Thymus (tissue), 11 donors: ENCODE measurements at regions not wholly inside any gene's neighbourhood (a gene's known extent, or its start where the extent isn't known, plus 50 kb on each side); places are given as distances from the start of the nearest gene placed in this dataset.

Experiments
- DNase-seq, 9 donors: peaks; one replicate each; pipeline ENCODE4 v3.0.0-alpha.2; 2013; ENCODE audit warnings: low spot score in 9 of 9, low read depth in 6 of 9, missing footprints in 1 of 9
- H3K27ac ChIP-seq, 2 donors: one replicate each; pipeline ENCODE4 v1.5.1; 2013; ENCODE audit warnings: control low read depth in 1 of 2, low read depth in 1 of 2, low read length in 1 of 2, mild to moderate bottlenecking in 1 of 2, moderate library complexity in 1 of 2
- H3K27me3 ChIP-seq, 2 donors: one replicate each; pipeline ENCODE4 v1.5.1; 2013; ENCODE audit warnings: low read length in 1 of 2; ENCODE audit not compliant: control insufficient read depth in 2 of 2, insufficient read depth in 1 of 2
- H3K36me3 ChIP-seq, 2 donors: one replicate each; pipeline ENCODE4 v1.5.1; 2013; ENCODE audit warnings: low read length in 1 of 2, mild to moderate bottlenecking in 1 of 2, moderate library complexity in 1 of 2; ENCODE audit not compliant: control insufficient read depth in 2 of 2, insufficient read depth in 2 of 2
- H3K4me1 ChIP-seq, 2 donors: one replicate each; pipeline ENCODE4 v1.5.1; 2013; ENCODE audit warnings: low read length in 2 of 2; ENCODE audit not compliant: control insufficient read depth in 2 of 2, insufficient read depth in 2 of 2
- H3K4me3 ChIP-seq, 2 donors: one replicate each; pipeline ENCODE4 v1.5.1; 2013; ENCODE audit warnings: low read length in 2 of 2, control low read depth in 1 of 2, mild to moderate bottlenecking in 1 of 2
- H3K9me3 ChIP-seq, 2 donors: one replicate each; pipeline ENCODE4 v1.5.1; 2013; ENCODE audit warnings: low read length in 1 of 2, mild to moderate bottlenecking in 1 of 2; ENCODE audit not compliant: control insufficient read depth in 2 of 2, insufficient read depth in 1 of 2
- WGBS: extraction: QIAGEN DNeasy Blood & Tissue Kit; methylation state at CpG from one replicate; pipeline ENCODE4 v1.1.7; 2013; 5-methylcytosine and 5-hydroxymethylcytosine counted together
- donor health status: healthy.

- peaks cover 2 to 5% of the 10 kb centered on the region in 2 donors for H3K4me1 ChIP-seq
- no peak for DNase-seq
- H3K27me3 ChIP-seq: peaks cover 0 to 8% of the 10 kb centered on the region in 2 donors
- no peak overlapping the region for H3K4me3 ChIP-seq
- H3K27ac ChIP-seq: no peak overlapping the region
- WGBS: 92% methylated on average over 15 of the region's 15 CpGs
- no peaks in the 10 kb centered on the region for H3K36me3 ChIP-seq
- peaks cover 7 to 39% of the 10 kb centered on the region in 2 donors for H3K9me3 ChIP-seq
Measured at GRCh38 chr7:155187061-155187785, 110.5 kb upstream of the INSIG1 start.

- Histone ChIP-seq H3K4me1 (peaks cover 2 to 5% of the 10 kb centered on the region in 2 donors), H3K9me3 (peaks cover 7 to 42% of the 10 kb centered on the region in 2 donors), H3K27me3 (peaks cover 0 to 11% of the 10 kb centered on the region in 2 donors), H3K4me3 (no peak overlapping the region), H3K36me3 (no peaks in the 10 kb centered on the region), H3K27ac (no peak overlapping the region)
- DNase-seq: peak in 1 of 9 donors; percentile 34
- 48% methylated on average over 2 of the region's 2 CpGs for WGBS
Measured at GRCh38 chr7:155188357-155188756, 109.3 kb upstream of the INSIG1 start.

GRCh38 chr7:155188821-155189581, 108.7 kb upstream of the INSIG1 start:
- 93% methylated on average over 13 of the region's 13 CpGs for WGBS
- Histone ChIP-seq H3K27ac (no peak overlapping the region), H3K4me3 (no peak overlapping the region), H3K36me3 (no peaks in the 10 kb centered on the region), H3K27me3 (peaks cover 0 to 12% of the 10 kb centered on the region in 2 donors), H3K4me1 (peaks cover 2 to 5% of the 10 kb centered on the region in 2 donors), H3K9me3 (peaks cover 7 to 39% of the 10 kb centered on the region in 2 donors)
- DNase-seq: no peak

GRCh38 chr7:155189590-155189989, 108.1 kb upstream of the INSIG1 start:
- Histone ChIP-seq H3K4me1 (peaks cover 2 to 5% of the 10 kb centered on the region in 2 donors), H3K27ac (no peak overlapping the region), H3K27me3 (peaks cover 0 to 13% of the 10 kb centered on the region in 2 donors), H3K4me3 (no peak overlapping the region), H3K9me3 (peaks cover 7 to 41% of the 10 kb centered on the region in 2 donors), H3K36me3 (no peaks in the 10 kb centered on the region)
- no peak for DNase-seq
- 88% methylated on average over 13 of the region's 13 CpGs for WGBS

- peaks cover 4 to 33% of the 10 kb centered on the region in 2 donors for H3K9me3 ChIP-seq
- peak in 2 of 9 donors; percentile 54 for DNase-seq
- WGBS: 22% methylated on average over 28 of the region's 28 CpGs
- no peak overlapping the region for H3K4me3 ChIP-seq
- H3K27me3 ChIP-seq: peaks cover 0 to 15% of the 10 kb centered on the region in 2 donors
- no peaks in the 10 kb centered on the region for H3K36me3 ChIP-seq
- H3K4me1 ChIP-seq: peaks cover 2 to 5% of the 10 kb centered on the region in 2 donors
- no peak overlapping the region for H3K27ac ChIP-seq
Measured at GRCh38 chr7:155190688-155191087, 107.0 kb upstream of the INSIG1 start.

GRCh38 chr7:155191137-155191536, 106.5 kb upstream of the INSIG1 start:
- Histone ChIP-seq H3K4me1 (peaks cover 2 to 5% of the 10 kb centered on the region in 2 donors), H3K27ac (no peak overlapping the region), H3K27me3 (peaks cover 0 to 15% of the 10 kb centered on the region in 2 donors), H3K36me3 (no peaks in the 10 kb centered on the region), H3K4me3 (no peak overlapping the region), H3K9me3 (peaks cover 1 to 29% of the 10 kb centered on the region in 2 donors)
- DNase-seq: no peak
- WGBS: 87% methylated on average over 14 of the region's 14 CpGs

GRCh38 chr7:155191901-155192478, 105.7 kb upstream of the INSIG1 start:
- Histone ChIP-seq H3K9me3 (peaks cover 0 to 22% of the 10 kb centered on the region in 2 donors), H3K4me3 (no peak overlapping the region), H3K27ac (no peak overlapping the region), H3K36me3 (no peaks in the 10 kb centered on the region), H3K27me3 (peaks cover 0 to 15% of the 10 kb centered on the region in 2 donors), H3K4me1 (peaks cover 2 to 5% of the 10 kb centered on the region in 2 donors)
- DNase-seq: no peak
- 95% methylated on average over 4 of the region's 4 CpGs for WGBS

- Histone ChIP-seq H3K9me3 (peaks cover 0 to 14% of the 10 kb centered on the region in 2 donors), H3K36me3 (no peaks in the 10 kb centered on the region), H3K27ac (no peak overlapping the region), H3K27me3 (peaks cover 0 to 15% of the 10 kb centered on the region in 2 donors), H3K4me1 (peaks cover 2 to 5% of the 10 kb centered on the region in 2 donors), H3K4me3 (no peak overlapping the region)
- 95% methylated on average over 11 of the region's 11 CpGs for WGBS
- no peak for DNase-seq
Measured at GRCh38 chr7:155192961-155193640, 104.6 kb upstream of the INSIG1 start.
